OCI-LY3 (cell line): ENCODE measurements at regions not wholly inside any gene's neighbourhood (a gene's known extent, or its start where the extent isn't known, plus 50 kb on each side); places are given as distances from the start of the nearest gene placed in this dataset.

ENCODE experiments used
- EZH2phosphoT487 ChIP-seq: fragments of 200-600 bp; shearing (Covaris generic); IDR thresholded peaks from 2 replicates; pipeline ENCODE4 v1.6.1; 2018; ENCODE audit warnings: antibody characterized with exemption, mixed run types, low read depth
- TF ChIP-seq, protein P1 (sequence below): fragments of 200-600, 300-600 bp; sonication (generic); IDR thresholded peaks from 2 replicates; pipeline ENCODE4 v1.5.1; 2014; ENCODE audit warnings: antibody characterized with exemption, low read length, low read depth

DNA sequence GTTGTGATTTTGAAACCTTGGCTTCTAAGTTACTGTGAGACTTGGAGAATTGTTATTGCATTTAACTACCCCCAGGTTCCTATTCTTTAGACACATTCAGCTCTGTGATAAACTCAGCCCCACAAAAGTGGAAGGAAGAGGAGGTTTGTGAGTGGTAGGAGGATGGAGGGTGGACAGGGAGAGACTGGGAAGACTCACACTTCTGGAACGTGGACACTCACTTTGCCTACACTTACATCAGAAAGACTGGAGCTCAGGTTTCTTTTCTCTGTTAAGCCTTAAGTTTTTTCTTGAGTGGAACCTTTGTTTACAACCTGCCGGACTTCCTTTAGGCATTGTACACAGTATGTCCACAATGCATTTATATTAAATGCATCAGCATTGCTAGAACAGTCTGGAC is 99.0 kb downstream of the AREG start:
- TF ChIP-seq, protein P1, sequence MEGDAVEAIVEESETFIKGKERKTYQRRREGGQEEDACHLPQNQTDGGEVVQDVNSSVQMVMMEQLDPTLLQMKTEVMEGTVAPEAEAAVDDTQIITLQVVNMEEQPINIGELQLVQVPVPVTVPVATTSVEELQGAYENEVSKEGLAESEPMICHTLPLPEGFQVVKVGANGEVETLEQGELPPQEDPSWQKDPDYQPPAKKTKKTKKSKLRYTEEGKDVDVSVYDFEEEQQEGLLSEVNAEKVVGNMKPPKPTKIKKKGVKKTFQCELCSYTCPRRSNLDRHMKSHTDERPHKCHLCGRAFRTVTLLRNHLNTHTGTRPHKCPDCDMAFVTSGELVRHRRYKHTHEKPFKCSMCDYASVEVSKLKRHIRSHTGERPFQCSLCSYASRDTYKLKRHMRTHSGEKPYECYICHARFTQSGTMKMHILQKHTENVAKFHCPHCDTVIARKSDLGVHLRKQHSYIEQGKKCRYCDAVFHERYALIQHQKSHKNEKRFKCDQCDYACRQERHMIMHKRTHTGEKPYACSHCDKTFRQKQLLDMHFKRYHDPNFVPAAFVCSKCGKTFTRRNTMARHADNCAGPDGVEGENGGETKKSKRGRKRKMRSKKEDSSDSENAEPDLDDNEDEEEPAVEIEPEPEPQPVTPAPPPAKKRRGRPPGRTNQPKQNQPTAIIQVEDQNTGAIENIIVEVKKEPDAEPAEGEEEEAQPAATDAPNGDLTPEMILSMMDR: no peak
- TF ChIP-seq EZH2phosphoT487: no peak
